Left colon (tissue), 2 donors: ENCODE measurements at regions not wholly inside any gene's neighbourhood (a gene's known extent, or its start where the extent isn't known, plus 50 kb on each side); places are given as distances from the start of the nearest gene placed in this dataset.

ENCODE experiments used
- ATAC-seq: fragments of 200-7000 bp; cut with Tn5 transposase; one replicate; pipeline ENCODE4 v1.9.1; 2020; ENCODE audit warnings: mild to moderate bottlenecking, moderate library complexity
- DNase-seq, 2 donors: peaks; one replicate each; pipeline ENCODE4 v3.0.0-alpha.2; 2020
- intact Hi-C, 2 donors: fragments of 100-400 bp; cut with DNase I in 1 of 2; cut with micrococcal nuclease in 1 of 2; formaldehyde crosslinking; loops; one replicate each; pipeline versions ENCODE4 v1.11.2 to v1.14.0; 2022; cut with DNase I, micrococcal nuclease
- donor health status: DM: no; HTN: no; CAD: no.
- donor health status: DM: yes; HTN: yes; CAD: no.

DNA sequence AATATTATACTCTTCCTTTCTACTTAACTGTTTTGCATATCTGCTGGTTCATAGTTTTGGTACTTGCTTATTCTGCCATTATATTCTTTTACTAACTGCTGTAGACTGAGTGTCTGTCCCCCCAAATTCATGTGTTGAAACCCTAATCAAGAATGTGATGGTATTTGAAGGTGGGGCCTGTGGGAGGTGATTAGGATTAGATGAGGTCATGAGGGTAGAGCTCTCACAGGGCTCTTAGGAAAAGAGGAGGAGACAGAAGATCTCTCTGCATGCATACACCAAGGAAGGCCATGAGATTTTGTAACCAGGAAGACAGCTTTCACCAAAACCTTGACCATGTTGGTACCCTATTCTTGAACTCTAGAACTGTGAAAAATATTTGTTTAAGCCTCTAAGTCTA, 354.1 kb upstream of the B3GALT2 start:
- DNase-seq (no peak), ATAC-seq (no peak)
- intact Hi-C loops, result no loop called here

DNA sequence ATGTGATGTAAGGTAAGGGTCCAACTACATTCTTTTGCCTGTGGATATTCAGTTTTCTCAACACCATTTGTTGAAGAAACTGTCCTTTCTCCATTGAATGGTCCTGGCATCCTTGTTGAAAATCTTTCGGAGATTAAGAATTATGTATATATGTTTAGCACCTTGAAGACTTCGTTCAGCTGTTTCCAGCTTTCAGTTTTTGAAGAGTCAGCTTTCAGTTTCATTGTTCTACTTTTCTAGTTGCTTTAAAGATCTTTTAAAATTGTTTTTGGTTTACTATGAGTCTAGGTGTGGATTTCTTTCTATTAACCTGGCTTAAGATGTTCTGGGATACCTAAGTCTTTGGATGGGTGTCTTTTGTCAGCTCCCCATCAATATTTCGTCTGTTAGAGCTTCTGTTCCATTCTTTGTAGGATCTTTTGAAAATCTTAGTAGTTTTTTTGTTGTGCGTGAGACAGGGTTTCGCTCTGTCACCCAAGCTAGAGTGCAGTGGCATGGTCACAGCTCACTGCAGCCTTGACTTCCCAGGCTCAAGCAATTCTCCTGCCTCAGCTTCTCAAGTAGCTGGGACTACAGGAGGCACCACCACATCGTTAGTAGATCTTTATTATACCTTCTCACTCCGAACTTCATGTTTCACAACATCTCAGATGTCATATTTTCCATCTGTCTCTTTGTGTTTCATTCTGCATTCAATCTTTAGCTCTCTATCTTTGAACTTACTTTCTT, 353.5 kb upstream of the B3GALT2 start:
- ATAC-seq, result no peak
- no peak for DNase-seq
- intact Hi-C loops, result no loop called here

DNA sequence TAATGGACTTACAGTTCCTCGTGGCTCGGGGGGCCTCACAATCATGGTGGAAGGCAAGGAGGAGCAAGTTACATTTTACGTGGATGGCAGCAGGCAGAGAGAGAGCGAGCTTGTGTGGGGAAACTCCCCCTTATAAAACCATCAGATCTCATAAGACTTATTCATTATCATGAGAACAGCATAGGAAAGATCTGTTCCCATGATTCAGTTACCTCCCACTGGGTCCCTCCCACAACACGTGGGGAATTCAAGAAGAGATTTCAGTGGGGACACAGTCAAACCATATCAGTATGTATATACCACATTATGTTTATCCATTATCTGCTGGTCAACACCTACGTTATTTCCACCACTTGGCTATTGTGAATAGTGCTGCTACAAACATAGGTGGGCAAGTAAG, 352.3 kb upstream of the B3GALT2 start:
- ATAC-seq (no peak), DNase-seq (no peak)
- intact Hi-C loops, result no loop called here

DNA sequence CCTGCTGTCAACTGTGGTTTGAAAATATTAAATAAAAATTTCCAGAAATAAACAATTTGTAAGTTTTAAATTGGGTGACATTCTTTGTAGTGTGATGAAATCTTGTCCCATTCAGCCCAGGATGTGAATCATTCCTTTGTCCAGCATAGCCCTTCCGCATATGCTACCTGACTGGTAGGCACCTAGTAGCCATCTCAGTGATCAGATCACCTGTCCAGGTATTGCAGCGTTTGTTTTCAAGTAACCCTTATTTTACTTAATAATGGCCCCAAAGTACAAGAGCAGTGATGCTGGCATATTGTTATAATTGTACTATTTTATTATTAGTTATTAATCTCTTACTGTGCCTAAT, 351.6 kb upstream of the B3GALT2 start:
- no peak for DNase-seq
- intact Hi-C loops, result no loop called here
- ATAC-seq, result no peak

DNA sequence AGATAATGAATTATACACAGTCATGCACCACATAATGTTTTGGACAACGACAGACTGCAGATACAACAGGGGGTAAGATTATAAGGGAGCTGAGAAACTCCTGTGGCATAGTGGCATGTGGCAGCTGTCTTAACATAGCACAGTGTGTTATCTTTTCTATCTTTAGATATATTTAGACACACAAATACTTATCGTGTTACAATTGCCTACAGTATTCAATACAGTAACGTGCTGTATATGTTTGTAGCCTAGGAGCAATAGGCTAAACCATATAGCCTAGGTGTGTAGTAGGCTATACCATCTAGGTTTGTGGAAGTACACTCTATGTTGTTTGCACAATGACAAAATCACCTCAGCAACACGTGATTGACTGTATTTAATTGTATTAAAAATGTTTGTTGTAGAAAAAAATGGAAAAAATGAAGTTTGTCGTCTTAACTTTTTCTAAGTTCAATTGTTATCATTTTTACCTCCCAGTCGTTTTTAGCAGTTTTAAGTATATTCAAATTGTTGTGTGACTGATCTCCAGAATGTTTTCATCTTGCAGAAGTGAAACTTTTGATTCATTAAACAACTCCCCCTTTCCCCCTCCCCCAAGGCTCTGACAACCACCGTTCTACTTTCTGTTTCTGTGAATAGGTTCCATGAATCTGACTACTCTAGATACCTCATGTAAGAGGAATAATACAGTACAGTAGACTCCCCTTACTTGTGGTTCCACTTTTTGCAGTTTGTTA, 351.0 kb upstream of the B3GALT2 start:
- no peak for ATAC-seq
- peak; percentile 37 to 38 for DNase-seq
- intact Hi-C loops, result no loop called here

DNA sequence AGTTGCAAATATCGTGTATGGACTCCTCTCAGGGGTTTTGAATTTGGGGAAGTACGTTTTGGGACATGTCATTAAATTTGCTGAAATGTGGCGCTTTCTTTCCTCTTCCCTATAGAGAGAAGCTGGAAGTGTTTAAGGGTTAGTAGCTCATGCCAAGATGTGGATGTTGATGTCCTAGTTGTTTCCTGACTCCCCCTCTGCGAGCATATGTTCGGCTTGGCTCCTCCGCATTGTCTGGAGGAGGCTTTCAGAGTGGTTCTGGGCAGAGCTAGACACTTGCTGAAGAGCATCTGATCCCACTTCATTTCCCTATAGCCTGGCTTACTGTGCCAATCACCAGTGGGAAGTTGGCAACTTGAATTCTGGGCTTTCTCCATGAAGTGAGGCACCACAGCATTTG, 347.4 kb upstream of the B3GALT2 start:
- DNase-seq (no peak), ATAC-seq (no peak)
- intact Hi-C loops, result no loop called here

DNA sequence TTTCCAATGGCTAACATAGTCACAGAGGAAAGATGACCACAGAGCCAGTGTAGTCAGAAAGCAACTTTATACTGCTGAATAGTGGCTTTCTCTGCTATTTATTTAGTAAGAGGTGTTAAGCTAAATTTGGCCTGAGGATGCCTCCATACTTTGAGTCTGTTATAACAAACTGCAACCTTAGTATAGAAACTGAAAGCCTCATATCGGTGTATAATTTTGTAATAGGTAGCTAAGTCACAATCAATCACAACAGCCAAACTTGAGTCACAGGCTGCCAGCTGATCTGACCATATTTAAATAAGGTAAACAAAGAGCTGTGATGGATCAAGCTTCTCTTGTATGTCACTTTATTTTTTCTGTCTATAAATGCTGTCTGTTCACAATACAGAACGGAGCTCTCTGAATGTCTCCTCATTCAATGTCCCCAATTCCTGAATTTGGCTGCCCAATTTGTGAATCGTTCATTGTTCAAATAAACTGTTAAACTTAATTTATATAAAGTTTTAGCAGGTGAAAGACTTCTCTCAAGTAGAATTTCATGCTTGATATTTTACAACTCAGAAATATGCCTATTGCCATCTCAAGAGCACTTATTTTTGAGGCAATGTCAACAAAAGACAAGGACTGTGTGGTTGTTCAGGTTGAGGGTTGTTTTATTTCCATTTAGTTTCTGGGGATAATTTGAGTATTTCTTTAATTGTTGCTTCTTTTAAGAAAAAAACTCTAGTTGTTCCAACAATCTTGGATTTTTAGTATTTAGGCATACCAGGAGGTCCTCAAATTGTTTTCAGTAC, 339.7 kb upstream of the B3GALT2 start:
- intact Hi-C loops, result no loop called here
- ATAC-seq (no peak), DNase-seq (no peak)

DNA sequence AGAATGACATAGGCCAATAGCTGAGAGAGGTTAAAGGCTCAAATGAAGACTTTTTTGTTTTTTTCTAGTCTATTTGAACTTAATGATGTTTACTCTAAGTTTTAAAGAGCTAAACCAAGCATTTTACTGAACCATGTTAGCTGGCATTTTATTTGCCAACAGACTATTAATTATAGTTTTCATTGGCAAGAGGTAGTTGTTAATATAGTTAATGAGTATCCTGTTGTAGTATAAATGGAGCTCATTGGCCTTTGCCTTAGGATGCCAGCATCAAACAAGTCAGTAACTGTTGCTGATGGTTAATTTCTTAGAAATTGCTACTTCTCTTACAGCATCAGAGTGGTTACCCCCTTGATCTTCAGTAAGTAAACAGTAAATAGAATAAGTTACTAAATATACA, 339.0 kb upstream of the B3GALT2 start:
- DNase-seq, result no peak
- intact Hi-C loops, result no loop called here
- no peak for ATAC-seq

DNA sequence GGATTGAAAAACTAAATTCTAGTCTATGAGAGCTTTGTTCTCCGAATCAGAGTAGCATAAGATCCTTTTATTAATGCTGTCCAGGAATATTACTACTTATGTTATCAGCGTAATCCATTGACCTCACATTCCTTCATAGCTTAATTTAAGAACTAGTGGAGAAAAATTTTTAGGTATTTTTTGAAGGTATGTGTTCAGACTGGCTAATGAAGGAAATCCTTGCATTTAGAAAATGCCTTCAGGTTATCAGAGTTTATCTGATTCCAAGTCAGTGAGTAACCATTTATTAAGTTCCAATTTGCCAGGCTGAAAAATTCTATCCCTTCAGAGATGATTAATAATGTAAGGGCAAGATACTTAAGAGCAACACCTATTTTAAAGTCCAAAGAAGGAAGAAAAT, 338.2 kb upstream of the B3GALT2 start:
- intact Hi-C loops, result no loop called here
- DNase-seq, result no peak

DNA sequence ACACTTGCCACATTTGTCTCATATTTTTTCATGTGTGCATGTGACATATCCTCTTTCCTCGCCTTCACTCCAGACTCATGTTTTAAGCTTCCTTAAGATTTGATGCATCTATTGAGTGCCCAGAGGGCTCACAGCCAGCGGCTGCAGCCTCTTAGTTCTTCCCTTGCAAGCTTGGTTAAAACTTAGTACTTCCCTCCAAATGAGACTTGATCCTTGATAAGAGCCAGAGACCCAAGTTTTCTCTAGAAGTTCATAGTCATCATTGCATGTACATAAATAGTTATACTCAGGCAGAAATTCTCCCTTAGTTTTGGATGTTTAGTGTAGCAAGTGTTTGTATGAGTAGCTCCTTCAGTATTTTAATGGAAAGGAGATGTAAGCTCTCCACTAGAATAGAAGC, 337.6 kb upstream of the B3GALT2 start:
- no peak for ATAC-seq
- DNase-seq, result no peak
- intact Hi-C loops, result no loop called here

More for the DNA sequence above, 338.2 kb upstream of the B3GALT2 start:
- no peak for ATAC-seq

DNA sequence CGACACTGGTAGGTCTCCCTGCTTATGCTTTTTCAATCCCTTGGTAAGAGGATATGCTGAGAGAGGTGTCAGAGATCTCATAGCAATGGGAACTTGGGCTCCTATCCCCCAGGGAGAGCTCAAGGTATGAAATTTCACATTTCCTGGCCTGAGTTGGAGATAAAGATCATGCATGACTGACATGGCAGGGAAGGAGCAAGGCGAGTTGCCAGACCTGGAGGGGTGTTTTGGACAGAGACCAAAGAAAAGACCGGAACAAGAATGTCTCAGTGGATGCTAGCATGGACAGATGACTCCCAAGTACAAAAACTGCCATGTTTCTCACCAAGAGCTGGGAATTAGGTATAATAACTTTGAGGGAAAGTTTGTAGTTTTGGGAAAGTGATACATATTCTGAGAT, 334.1 kb upstream of the B3GALT2 start:
- intact Hi-C loops, result no loop called here
- no peak for ATAC-seq
- no peak for DNase-seq

DNA sequence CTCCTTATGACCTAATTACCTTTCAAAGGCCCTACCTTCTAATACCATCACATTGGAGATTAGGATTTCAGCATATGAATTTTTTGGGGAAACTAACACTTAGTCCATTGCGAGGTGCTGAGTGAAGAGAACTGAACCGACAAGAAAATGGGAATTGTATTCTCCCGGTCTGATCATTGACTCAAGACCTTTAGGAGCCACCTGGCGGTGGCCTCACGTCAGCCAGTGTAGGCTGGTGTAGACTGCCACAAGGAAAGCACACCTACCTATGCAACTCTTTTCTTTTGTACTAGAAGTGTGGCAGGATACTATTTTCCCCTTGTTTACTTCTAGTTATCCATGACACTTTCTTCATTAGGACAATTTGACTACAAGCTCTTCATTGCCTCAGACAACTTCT, 333.5 kb upstream of the B3GALT2 start:
- intact Hi-C loops, result no loop called here
- ATAC-seq, result no peak
- DNase-seq, result no peak

DNA sequence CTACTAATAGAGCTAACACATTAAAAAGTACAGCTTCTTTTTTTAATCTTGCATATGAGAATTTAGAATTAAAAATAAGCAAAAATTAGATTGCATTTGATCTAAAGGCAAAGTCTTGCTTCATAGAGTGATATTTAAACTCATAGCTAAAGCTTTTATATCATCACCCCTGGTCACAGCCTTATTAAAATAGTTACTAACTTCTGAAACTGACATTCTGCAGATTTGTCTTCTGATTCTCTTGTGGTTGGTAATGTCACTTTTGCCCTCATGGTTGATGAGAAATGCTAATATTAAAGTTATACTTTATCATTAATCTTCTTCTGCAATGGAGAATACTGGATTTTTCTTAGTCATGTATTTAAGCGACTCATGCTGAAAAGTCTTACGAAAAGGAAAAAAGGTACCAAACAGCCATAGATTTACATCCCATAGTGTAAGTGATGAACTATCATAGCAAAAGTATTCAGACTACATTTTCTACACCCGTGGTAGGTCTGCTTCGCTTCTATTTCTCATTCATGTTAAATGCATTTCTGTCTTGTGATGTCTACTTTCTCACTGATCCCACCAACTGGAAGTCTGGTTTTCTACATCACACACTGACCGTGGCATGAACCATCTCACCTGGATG, 330.5 kb upstream of the B3GALT2 start:
- DNase-seq (no peak), ATAC-seq (no peak)
- intact Hi-C loops, result no loop called here

DNA sequence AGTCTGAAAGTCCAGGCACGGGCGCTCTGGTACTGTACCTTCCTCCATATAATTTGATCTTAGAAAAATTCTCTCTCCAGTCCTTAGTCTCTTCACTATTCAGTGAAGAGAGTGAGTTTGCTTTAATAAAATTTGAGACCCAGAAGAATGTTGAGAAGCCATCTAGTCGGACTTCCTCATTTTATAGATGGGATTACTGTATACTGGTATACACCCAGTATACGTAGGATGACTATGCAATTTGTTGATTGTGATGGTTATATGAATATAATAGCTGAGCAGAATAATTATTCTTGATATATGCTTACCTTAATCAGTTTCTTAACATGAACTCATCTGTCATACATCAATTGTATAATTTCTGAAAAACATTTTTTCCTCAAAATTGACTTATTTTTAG, 328.0 kb upstream of the B3GALT2 start:
- intact Hi-C loops, result no loop called here
- ATAC-seq (no peak), DNase-seq (no peak)

DNA sequence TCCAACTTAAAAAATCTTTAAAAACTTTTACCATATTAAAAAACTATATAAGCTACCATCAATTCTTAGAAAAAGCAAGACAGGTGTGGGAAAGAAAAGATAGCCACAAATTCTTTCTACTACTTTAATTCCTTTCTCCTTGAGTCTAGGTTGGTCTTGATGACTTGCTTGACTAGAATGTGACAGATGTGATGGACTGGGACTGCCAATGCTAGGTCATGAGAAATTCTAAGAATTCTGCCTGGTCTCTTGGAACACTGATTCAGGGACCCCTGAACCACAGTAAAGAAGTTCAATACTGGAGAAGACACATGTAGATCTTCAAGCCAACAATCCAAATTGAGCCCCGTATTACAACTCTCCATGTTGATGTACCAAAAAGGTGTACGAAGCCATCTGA, 326.6 kb upstream of the B3GALT2 start:
- ATAC-seq, result no peak
- DNase-seq, result no peak
- intact Hi-C loops, result no loop called here

DNA sequence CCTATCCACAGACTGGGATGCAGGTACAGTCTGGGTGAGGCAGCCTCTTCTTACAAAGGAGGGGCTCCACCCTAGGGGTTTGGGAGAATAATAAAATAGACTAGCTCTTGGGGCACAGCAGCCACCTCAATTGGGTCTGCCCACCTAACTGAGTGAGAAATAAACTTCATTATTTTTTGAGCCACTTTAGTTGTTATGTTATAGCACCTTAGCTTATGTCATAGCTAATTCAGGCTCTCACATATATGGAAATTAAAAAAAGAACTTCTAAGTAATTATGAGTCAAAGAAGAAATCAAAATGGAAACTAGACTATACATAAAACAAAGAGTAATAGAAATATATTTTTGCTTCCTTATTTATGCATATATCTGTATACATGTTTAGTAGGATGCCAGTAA, 318.5 kb upstream of the B3GALT2 start:
- DNase-seq, result no peak
- ATAC-seq, result no peak
- intact Hi-C loops, result no loop called here

DNA sequence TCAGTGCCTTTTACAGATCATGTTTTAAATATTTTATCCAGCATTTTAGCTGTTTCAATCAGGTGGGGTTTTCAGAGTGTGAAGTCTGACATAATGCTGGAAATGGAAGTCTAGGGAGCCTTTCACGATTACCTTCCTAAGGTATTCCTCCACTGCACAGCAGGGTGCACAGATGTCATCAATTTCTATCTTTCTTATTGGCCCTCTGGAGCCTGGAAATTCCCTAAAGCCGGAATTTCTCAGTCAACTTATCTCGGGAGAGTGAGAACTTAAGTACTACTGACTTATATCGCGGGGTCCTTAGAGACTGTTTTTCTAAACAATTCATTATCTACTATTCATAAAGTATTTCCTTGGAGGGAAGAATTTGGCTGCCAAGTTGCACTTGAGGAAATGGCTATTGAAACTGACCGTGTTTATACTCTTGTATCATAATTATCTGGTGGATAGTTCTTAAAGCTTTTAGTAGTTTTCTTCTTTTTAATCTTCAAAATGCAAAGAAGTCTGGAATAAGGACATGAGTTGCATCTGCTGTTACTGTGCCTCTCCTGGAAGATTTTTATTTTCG, 311.8 kb upstream of the B3GALT2 start:
- ATAC-seq (no peak), DNase-seq (no peak)
- intact Hi-C loops, result no loop called here

DNA sequence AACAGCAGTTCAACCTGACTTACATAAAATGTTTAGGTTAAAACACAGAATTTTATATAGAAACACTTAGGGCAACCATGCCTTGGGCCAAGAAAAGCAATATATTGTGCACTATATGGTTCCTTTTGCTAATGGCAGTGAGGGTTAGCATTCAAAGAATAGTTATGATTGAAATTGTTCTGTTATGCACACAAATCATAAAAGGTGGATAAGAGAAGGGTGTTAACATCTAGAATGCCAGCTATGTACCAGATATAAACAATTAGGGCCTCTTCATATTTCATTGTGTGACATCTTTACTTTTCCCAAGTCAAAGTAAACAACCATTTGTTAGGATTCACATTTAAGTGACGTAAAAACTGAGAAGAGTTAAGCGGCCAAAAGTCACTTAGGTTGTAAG, 308.0 kb upstream of the B3GALT2 start:
- DNase-seq (no peak), ATAC-seq (peak; percentile 96)
- intact Hi-C loops, result no loop called here

DNA sequence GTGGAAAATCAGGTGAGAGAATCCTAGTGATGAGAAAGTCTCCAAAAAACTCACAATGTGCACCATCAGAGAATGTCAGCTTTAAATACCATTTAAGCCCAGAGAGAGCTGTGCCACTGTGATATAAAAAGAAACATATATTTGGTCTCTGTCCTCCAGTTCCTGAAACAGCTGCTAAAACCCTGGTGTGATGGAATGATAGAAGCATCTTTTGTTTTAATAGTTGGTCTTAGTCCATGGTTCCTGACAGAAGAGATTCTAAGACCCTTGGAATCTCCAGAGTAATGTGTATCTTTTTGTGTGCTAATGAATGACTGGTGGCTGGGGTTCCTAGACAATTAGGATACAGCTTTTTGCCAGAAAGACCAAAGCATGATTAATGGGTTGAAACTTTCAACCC, 302.8 kb upstream of the B3GALT2 start:
- intact Hi-C loops, result no loop called here
- ATAC-seq (no peak), DNase-seq (no peak)
